ENCODE measurements at regions not wholly inside any gene's neighbourhood (a gene's known extent, or its start where the extent isn't known, plus 50 kb on each side); places are given as distances from the start of the nearest gene placed in this dataset.

DNA sequence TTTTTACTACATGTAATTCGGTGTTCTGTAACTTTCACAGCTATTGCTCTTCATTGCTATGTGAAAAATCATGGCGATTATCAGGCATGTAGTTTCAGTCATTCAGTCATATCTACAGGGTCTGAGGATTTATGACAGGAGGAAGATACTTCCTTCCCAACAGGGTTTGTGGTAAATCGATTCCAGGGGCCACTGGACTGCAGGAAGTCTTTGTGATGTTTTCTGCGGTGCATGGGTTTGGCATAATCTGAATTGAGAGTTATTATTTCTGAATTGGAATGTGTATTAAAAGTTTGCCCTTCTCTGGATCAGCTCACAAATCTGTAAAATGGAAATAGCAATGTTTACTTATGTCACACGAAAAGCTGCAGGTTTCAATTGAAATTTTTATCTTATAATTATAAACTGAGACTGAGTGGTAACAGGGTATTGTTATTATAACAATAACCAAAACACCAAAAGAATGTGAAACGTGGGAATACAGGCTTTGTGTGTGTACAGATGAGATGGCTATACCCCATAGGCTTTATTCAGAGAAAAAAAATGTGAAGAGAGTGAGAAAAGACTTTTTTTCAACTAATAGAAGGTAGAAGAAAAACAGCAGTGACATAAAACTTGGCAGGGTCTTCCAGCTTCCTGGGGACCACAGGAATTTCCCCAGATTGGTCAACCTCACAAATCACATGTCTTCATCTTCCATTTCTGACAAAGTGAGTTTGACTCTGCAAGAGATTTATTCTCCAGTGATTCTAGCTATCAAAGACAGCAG, 307.7 kb upstream of the NFE2L3 start:
- no peak for DNase-seq (ENCODE audit: low spot score)

DNA sequence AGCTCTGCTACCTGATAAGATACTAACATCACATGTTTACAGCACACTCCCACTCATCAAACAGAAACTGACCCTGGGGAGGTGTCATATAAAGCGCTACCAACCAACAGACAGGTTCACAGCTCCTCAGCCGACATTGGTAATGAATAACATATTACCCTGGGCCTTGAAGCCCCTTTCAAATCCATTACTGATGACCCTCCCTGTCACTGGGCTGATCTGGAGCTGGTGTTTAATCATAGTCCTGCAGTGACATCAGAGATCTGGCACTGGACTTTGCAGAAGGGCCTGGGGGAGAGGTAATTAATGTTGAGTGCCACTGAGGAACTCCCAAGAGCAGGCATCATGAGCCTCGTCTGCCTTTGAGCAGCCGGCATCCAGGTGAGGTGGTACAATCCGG, 306.5 kb upstream of the NFE2L3 start:
- no peak for DNase-seq (ENCODE audit: low spot score)

DNA sequence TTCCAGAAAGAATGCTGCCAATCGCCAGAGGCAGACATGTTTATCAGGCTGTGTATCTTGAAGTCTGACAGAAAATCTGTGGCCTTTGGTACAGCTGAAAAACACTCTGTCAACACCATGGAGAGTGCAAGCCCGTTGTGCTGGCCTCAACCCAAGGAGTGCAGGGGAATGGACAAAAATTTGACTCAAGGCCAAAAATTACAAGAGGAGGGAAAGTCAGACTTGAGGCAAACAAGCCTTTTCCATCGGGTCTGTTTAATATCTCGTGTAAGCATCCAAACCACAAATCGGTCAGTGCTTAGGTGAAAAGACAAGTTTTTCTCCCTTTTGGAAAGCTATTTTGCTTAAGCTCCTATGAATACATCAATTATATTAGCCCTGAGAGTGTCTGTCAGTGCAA, 305.3 kb upstream of the NFE2L3 start:
- DNase-seq (ENCODE audit: low spot score): no peak

DNA sequence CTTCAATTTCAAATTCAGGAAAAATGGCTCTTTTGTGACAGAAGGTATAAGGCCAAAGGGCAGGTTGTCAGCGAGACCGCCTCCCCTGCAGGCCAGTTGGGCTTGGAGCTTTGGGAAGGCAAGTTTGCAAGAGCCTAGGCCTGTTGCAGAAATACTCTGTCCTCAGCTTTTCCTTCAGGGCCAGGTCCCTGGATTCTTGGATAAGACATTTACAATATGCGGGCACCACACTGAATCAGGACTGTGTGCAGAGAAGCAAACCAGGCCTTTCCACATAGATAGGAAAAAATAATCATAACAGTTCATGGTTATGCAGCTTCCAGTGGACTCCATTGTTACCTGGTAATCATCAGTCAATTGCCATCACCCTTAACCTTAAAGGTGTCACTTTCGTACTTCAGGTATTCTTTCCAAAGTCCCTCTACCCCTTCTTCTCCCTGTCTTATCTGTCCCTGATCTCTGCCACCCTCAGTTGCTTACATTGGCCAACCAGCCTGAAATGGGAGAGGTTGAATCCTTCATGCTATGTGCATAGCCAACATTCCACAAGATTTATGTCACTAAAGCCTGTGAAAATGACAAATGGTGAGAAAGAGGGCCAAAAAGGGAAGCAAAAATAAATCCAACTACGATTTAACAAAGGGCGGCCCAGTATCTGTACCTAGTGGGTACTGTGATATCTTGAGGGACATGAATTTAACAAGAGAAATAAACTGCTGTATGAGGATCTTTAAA, 304.5 kb upstream of the NFE2L3 start:
- DNase-seq (ENCODE audit: low spot score): no peak

DNA sequence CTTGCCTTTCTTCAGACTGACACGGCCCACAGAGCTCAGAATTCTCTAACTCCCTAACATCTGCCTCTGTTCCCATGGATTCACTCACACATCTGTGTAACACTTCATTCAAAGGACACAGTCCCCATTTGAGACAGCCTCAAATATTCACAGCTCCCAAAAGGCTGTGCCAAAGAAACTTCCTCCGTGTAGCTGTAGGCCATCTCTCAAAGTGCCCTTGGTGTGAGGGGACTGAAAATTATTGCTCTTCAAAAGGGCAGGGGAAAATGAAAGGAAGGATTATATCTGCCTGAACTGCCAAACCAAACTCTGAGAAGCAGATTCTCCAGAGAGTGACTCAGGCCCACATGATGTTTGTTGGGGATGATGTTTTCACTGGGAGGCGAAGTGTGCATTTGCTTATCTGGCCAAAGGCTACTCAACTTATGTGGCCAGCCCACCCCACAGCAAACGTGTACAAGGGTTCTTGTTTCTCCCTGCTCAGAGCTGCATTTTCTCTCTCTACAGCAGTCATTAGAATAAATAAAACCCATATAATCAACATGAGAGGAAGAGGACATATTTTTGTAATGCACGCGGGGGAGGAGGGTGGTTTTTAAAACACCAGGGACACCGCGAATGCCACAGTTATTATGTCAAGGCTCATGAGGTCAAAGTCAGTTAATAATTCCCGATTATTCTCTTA, 302.4 kb upstream of the NFE2L3 start:
- no peak for DNase-seq (ENCODE audit: low spot score)

DNA sequence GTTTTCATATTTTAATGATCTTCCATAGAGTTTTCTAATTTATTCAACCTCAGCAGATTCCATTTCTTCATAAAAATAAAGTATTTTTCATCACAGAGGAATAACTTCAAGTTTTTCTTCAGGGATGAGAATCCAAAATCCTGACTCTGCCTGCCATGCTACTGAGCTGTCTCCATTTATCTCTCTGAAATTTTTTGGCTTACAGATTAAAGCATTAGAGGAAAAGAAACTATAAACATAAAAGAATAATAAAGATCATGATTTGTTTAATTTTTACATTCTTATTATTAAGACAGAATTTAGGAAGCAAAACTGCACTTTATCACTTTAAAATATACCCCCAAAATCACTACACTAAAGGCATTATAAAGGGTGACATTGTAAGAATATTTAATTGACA, 301.8 kb upstream of the NFE2L3 start:
- DNase-seq (ENCODE audit: low spot score): no peak

DNA sequence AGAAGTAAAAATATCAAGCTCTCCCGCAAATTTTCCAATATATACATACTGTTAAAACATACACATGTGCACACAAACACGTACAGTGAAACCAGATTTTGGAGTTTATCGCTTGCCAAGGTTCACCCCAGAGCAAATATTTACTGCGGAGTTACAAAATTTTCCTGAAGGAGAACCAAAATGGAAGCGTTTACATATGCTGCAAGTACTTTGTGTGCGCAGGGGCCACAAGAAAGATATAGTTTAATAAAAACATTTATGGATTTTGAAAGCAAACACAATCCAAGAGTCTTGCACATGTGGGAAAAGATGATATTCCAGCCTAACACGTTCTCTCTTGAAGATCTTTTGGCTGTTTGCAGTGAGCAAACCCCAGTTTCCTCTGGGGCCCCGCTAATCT, 301.3 kb upstream of the NFE2L3 start:
- DNase-seq (ENCODE audit: low spot score): no peak

DNA sequence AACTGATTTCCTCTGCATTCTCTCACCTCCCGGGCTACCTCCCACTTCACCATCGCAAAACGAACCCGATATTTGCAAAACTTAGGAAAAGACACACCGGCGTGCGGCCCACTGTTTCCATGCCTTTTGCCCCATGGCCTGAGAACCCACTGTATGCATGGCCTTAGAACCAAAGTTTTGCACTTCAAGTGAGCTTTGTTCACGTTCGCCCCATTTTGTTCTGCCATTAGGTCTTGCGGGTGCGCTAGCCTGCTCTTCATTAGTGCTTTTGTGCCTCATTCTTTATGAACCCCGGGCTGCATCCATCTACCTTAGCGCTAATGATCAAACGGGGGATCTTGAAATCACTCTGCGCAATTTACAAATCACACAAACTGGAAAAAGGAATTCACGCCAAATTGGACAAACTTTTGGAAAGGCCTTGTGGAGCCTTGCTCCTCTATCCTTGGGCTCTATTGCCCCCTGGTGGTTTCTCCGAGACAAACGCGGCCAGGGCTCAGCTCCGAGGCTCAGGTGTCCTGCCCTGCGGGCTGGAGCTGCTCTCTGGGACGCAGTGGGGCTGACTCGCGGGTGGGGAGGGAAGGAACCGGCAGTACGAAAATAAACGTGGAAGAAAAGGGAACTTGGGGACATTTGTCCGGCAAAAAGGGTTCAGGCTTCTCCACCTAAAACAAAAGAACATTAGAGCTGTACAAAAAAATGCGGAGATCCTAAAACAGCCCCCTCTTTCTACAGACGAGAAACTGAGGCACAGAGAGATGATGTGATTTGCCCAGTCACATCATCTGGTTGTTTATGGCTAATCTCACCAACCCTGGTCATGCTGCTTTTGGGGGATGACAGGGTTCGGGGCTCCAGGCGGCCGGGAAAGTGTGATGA, 300.4 kb upstream of the NFE2L3 start:
- peak; percentile 46 for DNase-seq (ENCODE audit: low spot score)

DNA sequence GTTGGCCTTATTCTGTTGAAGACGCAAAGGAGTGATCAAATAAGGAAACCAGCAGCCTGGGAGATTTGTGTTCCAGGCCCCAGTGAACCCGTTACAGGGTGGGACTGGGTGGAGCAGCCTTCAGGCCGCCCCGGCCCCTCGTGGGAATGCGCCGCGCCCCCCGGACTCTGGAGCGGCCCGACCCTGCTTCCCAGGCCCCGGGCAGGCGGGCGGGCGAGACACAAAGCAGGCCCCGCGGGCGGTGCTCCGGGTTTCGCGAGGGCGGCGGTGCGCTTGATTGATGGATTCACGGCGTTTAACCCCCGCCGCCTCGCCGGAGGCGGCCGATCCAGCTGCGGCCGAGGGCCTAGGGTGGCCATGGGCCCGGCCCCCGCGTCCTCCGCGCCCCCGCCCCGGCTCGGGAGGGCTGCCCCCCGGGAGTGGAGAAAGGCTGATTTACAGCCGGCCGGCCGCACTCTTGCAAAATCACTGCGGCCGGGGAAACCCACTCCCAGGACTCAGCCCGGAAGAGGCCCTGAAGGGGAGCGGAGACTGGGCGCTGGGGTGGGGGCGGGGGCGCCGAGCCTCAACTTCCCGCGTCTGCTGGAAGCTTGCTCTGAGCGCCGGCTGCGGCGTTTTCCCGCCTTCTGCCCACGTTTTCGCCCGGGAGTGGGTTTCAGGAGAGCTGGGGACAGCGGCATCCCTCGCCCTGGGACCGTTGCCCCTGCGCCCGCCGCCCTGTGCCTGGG, 299.6 kb upstream of the NFE2L3 start:
- no peak for DNase-seq (ENCODE audit: low spot score)

DNA sequence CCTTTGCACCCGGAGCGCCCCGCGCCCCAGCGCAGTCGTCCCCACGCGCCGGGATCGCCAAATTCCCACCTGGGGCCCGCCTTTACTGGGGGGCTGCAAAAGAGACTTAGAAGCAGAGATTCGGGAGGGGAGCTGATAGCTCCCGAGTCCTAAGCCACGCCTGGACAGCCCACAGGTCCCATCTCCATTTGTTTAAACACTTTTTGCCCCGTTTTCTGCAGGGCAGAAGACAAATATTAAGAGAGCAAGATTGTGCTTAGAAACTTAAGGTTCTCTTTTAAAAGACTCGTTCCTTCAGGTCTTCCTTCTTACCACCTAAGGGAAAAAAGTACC, 299.1 kb upstream of the NFE2L3 start:
- no peak for DNase-seq (ENCODE audit: low spot score)

DNA sequence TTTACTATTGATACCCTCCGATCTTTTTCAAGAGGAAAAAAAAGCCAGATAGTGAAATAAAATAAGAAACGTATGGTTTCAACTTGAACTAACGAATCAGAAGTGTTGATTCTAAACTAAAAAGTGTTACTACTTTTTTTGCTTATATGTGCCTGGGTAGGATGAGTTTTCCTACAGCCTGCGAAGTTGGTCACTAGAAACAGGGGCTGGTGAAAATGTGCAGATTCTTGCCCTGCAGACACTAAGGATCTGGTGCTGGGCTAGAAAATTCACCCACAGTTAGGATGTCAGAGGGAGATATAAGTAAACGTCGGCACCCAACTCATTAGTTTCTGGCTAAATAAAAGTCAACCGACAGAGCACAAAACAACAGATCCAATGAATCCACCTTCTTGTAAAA, 298.7 kb upstream of the NFE2L3 start:
- DNase-seq (ENCODE audit: low spot score): no peak

DNA sequence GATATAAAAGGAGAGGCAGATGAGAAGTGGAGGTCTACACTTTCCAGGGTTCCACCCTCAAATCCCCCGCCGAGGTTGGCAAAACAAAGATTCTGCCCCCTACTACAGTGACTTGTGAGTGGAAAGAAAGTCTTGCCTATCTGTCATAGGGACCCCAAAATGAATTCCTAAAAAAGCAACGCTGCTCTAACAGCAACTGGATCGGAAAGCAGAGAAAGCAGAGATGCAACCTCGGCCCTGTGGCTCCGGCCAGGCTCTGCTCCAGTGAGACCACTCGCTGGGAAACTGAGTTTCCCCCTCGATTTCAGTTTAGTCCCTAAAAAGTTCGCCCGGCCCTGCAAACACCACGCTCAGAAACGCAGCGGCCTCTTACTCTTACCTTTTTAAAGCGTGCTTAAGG, 297.9 kb upstream of the NFE2L3 start:
- no peak for DNase-seq (ENCODE audit: low spot score)

DNA sequence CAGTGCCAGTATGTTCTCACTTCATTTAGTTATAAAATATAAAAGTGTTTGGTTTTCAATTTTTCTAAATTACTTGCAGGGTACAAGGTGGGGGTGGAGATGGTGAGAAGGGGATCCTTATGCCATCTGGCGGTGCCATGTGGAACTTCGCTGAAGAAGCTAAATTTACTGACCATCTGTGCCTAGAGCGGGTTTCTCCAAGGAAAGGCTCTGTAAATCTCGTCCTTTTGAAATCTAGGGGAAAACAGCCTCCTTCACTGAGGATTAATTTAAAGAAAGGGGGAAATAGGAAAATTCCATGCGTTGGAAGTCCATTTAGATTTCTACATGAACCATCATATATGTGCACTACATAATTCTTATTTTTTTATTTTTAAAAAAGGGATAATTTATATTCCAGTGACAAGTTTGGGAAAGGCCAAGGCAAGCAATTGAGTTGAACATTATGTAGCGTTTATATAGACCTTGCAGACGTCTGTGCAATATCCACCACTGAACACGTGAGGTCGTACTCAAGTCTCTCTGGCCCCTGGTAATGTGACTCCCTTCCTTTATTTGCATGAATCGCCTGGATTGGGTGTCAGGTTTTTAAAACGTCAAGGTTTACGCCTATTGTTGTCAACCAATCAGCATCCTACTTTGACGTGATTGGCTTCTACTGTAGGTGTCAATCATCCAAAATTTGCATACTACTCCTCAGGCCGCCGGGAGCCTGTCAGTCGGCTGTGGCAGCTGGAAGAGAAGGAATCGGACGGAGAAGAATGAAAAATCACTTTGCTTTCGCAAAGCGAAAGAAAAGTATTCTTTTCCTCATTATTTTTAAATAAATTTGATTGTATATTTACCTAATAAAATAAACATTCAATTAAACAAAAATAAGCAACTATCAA, 297.1 kb upstream of the NFE2L3 start:
- no peak for DNase-seq (ENCODE audit: low spot score)

DNA sequence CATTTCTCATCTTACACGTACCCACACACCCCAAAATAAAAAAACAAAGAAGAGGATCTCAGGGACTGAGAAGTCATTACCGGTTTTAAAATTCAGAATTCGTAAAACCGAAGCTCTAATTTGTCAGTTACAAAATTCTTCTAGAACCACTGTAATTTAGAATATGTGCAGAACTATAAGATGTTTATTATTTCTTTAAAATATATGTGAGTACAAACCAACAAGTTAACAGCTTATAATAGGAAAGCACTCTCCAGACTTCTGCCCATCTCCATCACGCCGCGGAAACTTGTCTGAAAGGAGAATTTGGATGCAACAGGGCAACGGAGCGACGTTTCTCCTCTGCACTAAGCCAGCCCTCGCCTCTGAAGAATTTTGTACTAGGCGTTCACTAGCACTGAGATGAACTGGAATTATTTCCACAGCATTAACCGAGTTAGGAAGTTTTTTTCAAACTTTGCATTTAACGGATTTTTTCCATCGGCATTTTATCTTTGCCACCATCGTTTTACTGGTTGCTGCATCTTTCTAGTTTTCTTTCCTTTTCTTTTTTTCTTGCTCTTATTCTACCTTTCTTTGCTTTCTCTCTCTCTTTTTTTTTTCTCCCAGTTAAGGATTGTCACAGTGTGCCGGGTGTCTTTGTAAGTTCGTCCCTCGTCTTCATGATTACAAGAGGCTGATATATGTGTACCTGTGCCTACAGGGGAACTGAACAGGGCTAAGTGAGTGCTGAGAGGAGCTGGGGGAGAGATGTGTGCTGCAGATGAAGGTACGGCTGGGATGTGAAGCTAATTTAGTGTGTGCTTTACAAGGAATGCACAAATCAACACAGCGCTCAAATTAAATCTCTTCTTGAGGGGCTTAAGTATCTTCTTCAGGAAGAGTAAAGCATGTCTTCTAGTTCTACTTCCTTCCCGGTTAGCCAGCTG, 295.9 kb upstream of the NFE2L3 start:
- no peak for DNase-seq (ENCODE audit: low spot score)

DNA sequence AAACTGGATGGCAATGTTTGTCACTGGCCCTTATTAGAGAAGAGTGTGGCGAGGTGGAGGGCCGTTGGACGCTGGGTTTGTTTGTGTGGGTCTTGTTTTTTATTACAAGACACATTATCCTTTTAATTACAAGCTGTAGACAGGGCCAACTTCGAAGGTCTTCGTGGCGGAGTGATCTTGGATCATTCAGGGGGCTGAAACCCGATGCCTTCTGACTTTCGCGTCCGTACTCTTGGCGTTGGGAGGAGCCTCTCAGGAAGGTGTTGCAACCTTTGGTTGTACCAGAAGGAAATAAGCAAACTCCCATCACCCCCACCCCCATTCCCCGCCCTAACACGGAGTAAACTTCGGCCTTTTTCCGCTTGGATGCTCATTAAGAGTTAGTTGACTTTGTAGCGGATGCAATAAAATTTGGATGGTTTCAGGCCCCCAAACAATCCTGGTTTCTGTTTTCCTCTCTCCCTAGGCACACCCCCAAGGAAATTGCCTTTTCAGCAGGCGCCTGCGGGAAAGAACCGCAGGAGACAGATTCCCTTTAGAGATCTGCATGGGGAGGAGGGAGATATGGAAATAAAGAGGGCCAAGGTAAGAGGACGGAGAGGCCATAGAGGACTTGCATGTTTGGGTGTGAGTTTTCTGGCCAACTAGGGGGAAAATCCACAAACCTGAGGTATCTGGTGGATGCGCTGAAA, 294.5 kb upstream of the NFE2L3 start:
- no peak for DNase-seq (ENCODE audit: low spot score)

DNA sequence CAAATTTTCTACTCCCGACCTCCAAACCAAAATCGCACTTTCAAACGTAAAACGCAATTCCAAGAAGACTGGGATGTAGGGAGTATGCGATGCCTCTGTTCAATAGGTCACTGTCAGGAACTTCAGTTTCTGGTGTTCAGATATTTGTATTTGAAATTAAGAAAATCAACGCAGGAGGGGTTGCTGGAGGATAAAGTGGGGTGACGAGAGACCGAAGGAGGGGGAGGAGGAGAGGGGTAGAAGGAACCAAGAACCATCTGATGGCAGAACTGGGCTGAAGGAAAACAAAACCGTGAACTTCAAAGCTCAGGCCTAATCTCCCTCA, 293.8 kb upstream of the NFE2L3 start:
- DNase-seq (ENCODE audit: low spot score): no peak

DNA sequence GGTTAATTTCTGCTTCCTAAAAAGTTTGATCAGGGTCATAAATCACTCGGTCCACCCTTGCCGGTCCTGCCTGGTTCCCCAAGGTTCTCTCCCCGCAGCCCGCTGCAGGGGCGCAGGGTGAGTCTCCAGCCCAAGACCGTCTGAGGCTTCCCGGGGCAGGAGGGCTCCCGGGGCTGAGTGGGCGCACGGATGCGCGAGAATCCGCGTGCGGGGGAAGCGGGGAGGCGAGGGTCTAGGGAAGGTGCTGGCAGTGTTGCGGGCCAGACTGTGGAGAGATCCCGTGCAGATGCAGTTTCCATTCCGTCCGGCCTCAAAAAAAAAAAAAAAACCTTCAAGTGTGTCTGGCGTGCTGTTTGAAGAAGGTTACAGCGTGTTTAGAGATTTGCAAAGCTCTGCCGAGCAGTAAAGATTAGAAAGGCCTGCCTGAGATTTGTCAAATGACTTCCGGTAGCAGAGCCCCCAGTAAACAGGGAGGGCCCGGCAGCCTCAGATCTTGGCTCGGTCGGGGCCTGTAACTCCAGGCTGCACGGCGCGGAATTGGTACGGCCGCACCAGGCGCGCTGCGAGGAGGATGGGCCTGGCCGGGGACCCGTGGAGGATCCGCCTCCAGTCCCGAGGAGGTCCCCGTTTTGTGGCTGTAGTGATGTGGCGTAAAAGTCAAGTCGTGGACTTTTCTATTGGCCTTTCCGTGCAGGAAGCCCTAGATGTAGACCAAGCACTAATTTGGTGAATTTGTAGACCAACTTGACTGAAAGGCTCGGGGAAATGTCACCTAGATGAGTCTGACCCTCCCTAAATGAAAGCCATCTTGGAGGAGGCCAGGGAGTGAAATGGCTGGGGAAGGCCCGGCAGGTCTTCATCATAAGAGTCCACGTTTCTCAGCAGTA, 293.2 kb upstream of the NFE2L3 start:
- no peak for DNase-seq (ENCODE audit: low spot score)

Data from CD4-positive, alpha-beta T cell treated with Interleukin-6 at 100 ng/mL for 8 hours (primary cell).